ENCODE measurements at regions not wholly inside any gene's neighbourhood (a gene's known extent, or its start where the extent isn't known, plus 50 kb on each side); places are given as distances from the start of the nearest gene placed in this dataset.
"Not testable (repeated sequence)": the region's sequence is repeated elsewhere in the genome, so short reads cannot be mapped to it uniquely, and the experiment has no call there.

- DNase-seq: no peak
These were observed 54.3 kb upstream of the CIT start for GRCh38 chr12:119931402-119931801.

GRCh38 chr12:119932921-119933320 is 55.8 kb upstream of the CIT start:
- DNase-seq: no peak

GRCh38 chr12:119934780-119935179 is 54.3 kb upstream of the BICDL1 start:
- not testable (repeated sequence) for DNase-seq

- DNase-seq: no peak
These were observed 52.2 kb upstream of the BICDL1 start for GRCh38 chr12:119936705-119937311.

- peak; percentile 7 to 10 for DNase-seq
These were observed 50.9 kb upstream of the BICDL1 start for GRCh38 chr12:119938049-119938667.

Data from bone marrow (tissue), 2 donors.